ENCODE measurements at regions not wholly inside any gene's neighbourhood (a gene's known extent, or its start where the extent isn't known, plus 50 kb on each side); places are given as distances from the start of the nearest gene placed in this dataset.

DNA sequence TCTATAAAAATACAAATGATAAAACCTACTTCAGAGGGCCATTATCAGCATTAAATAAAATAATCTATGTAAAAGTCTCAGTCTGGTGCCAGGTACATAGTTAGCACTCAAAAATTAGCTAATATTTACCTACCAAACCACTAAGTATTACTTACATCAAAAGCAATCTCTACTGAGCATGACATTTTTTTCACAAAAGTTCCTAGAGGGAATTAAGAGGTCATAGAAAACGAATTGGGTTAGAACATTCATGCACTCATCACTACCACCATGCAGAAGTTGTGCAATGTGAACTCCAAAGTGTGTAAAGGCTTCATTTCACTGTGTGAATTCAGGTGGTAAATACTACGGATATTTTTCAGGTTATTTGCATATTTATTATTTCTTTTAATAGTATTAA is 209.5 kb upstream of the FGF13 start:
- CTCF ChIA-PET: no interaction called here
- H3K4me3 ChIP-seq (ENCODE audit: low read depth, low read length): no peak overlapping the region
- H3K36me3 ChIP-seq (ENCODE audit: control insufficient read depth, insufficient read depth, low read length): no peaks in the 10 kb centered on the region
- H3K27me3 ChIP-seq (ENCODE audit: control insufficient read depth, insufficient read depth, low read length): no peaks in the 10 kb centered on the region
- DNase-seq (ENCODE audit: low read depth): no peak
- TF ChIP-seq CTCF (IDR thresholded peaks at IDR 0.05; ENCODE audit: insufficient read depth, low read depth, low read length): no peak
- POLR2A ChIA-PET: no interaction called here

- ChIA-PET CTCF (no interaction called here), POLR2A (no interaction called here)
- no peak for TF ChIP-seq CTCF (IDR thresholded peaks at IDR 0.05; ENCODE audit: insufficient read depth, low read depth, low read length)
- no peaks in the 10 kb centered on the region for H3K36me3 ChIP-seq (ENCODE audit: control insufficient read depth, insufficient read depth, low read length)
- H3K4me3 ChIP-seq (ENCODE audit: low read depth, low read length): no peak overlapping the region
- no peaks in the 10 kb centered on the region for H3K27me3 ChIP-seq (ENCODE audit: control insufficient read depth, insufficient read depth, low read length)
- peak; percentile 46 for DNase-seq (ENCODE audit: low read depth)
These were observed 206.3 kb upstream of the FGF13 start for GRCh38 chrX:138917781-138918180.

DNA sequence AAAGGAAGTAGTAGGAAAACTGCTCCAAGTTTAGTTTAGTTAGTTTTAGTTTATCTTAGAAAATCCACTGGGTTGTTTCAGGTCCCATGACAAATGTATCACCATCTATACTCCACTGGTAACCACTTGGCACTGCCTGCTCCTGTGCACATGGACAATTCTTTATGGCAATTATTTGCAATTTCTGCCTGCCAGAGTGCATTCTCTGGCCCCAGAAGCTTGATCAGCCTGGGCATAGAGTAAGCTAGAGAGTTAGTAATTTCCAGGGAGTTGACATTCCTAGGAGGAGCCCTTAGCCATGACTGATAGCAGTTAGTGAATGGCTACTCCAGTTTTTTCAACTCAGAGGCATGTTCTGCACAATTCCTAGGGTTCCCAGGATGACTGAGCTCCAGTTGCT is 203.2 kb upstream of the FGF13 start:
- ChIA-PET POLR2A (no interaction called here), CTCF (no interaction called here)
- Histone ChIP-seq H3K27me3 (ENCODE audit: control insufficient read depth, insufficient read depth, low read length) (no peaks in the 10 kb centered on the region), H3K4me3 (ENCODE audit: low read depth, low read length) (no peak overlapping the region), H3K36me3 (ENCODE audit: control insufficient read depth, insufficient read depth, low read length) (no peaks in the 10 kb centered on the region)
- DNase-seq (ENCODE audit: low read depth): no peak
- no peak for TF ChIP-seq CTCF (IDR thresholded peaks at IDR 0.05; ENCODE audit: insufficient read depth, low read depth, low read length)

GRCh38 chrX:138908577-138908976 is 197.1 kb upstream of the FGF13 start:
- ChIA-PET POLR2A (no interaction called here), CTCF (no interaction called here)
- Histone ChIP-seq H3K4me3 (ENCODE audit: low read depth, low read length) (no peak overlapping the region), H3K27me3 (ENCODE audit: control insufficient read depth, insufficient read depth, low read length) (no peaks in the 10 kb centered on the region), H3K36me3 (ENCODE audit: control insufficient read depth, insufficient read depth, low read length) (no peaks in the 10 kb centered on the region)
- TF ChIP-seq CTCF (IDR thresholded peaks at IDR 0.05; ENCODE audit: insufficient read depth, low read depth, low read length): no peak
- DNase-seq (ENCODE audit: low read depth): no peak

DNA sequence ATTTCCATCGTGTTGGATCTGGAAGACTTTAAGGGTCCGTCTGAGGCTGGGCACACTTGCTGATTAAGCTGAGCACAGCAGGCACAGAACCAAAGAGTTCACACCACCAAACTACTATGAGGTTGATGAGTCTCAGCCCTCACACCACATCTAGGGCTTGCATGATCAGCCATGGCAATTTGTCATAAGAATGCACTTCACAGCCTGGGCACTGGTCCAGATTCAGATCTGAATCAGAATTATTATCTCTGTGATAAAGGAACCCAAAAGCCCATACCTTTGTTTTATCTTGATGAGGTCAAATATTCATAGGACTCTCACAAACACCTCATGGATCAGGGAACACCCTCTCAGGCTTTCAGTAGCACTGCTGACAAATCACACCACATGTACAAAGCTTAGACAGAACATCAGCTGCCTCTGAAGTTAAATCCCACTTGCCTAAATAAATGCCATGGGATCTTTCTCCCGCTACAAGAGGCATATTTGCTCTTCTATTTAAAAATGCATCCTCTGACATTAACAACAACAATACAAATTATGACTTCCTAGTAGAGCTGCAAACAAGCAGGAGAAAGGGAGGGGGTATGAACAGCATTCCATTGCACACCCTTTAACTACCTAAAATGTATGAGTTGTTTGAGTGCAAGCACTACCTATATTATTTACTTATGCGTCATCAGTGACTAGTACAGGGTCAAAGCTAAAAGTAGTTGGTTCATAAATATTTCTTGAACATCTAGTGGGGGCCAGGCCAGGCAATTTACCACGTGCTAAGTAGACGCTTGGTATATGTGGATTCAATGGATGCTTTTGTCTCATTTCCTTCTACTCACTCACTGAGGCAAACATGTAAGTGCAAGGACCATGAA is 186.3 kb upstream of the FGF13 start:
- ChIA-PET POLR2A (no interaction called here), CTCF (no interaction called here)
- TF ChIP-seq CTCF (IDR thresholded peaks at IDR 0.05; ENCODE audit: insufficient read depth, low read depth, low read length): no peak
- no peak for DNase-seq (ENCODE audit: low read depth)
- H3K4me3 ChIP-seq (ENCODE audit: low read depth, low read length): no peak overlapping the region
- H3K36me3 ChIP-seq (ENCODE audit: control insufficient read depth, insufficient read depth, low read length): no peaks in the 10 kb centered on the region
- H3K27me3 ChIP-seq (ENCODE audit: control insufficient read depth, insufficient read depth, low read length): no peaks in the 10 kb centered on the region

Measured in BJ (cell line).